Ovary (tissue), 3 donors: ENCODE measurements at regions not wholly inside any gene's neighbourhood (a gene's known extent, or its start where the extent isn't known, plus 50 kb on each side); places are given as distances from the start of the nearest gene placed in this dataset.

Experiments used
- POLR2A ChIP-seq: fragments of 450-650 bp; IDR thresholded peaks from one replicate; pipeline ENCODE4 v1.6.1; 2017; ENCODE audit warnings: antibody characterized with exemption, mild to moderate bottlenecking, moderate library complexity
- TF ChIP-seq, protein P1 (sequence below), 3 donors: fragments of 450-650 bp in 2 of 3; fragments of 200-600 bp in 1 of 3; IDR thresholded peaks; one replicate each; pipeline versions ENCODE4 v1.5.1 to v1.8.0; 2016 to 2022; ENCODE audit warnings: antibody characterized with exemption in 3 of 3, mild to moderate bottlenecking in 1 of 3
- donor health status: DM: no; HTN: no; CAD: no.

DNA sequence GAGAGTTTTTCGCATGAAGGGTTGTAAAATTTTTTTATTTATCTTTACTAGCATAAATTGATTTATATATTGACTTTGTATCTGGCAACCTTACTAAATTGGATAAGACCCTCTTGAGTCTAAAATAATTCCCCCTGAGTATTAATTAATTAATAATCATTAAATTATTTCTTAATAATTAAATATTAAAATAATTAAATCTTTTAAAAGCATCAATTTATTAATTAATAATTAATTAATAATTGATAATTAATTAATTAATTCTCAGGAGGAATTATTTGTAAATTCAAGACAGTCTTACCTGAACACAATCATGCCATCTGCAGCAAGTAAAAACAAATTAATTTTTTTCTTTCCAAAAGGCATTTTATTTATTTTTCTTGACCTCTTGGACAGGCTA, 370.4 kb upstream of the PTPRD start:
- TF ChIP-seq, protein P1, sequence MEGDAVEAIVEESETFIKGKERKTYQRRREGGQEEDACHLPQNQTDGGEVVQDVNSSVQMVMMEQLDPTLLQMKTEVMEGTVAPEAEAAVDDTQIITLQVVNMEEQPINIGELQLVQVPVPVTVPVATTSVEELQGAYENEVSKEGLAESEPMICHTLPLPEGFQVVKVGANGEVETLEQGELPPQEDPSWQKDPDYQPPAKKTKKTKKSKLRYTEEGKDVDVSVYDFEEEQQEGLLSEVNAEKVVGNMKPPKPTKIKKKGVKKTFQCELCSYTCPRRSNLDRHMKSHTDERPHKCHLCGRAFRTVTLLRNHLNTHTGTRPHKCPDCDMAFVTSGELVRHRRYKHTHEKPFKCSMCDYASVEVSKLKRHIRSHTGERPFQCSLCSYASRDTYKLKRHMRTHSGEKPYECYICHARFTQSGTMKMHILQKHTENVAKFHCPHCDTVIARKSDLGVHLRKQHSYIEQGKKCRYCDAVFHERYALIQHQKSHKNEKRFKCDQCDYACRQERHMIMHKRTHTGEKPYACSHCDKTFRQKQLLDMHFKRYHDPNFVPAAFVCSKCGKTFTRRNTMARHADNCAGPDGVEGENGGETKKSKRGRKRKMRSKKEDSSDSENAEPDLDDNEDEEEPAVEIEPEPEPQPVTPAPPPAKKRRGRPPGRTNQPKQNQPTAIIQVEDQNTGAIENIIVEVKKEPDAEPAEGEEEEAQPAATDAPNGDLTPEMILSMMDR (IDR thresholded peaks at IDR 0.05) = no peak
- TF ChIP-seq POLR2A = no peak
